ENCODE measurements at regions not wholly inside any gene's neighbourhood (a gene's known extent, or its start where the extent isn't known, plus 50 kb on each side); places are given as distances from the start of the nearest gene placed in this dataset.

GRCh38 chr3:166889241-166889640 lies 490.9 kb downstream of the ZBBX start:
- POLR2A ChIA-PET: no interaction called here
- 31% methylated on average over 2 of the region's 2 CpGs for WGBS (ENCODE audit: missing lambda C conversion rate)
- no peak for FAIRE-seq

More at GRCh38 chr3:166889241-166889640, 490.9 kb downstream of the ZBBX start:
- DNase-seq (ENCODE audit: low read depth in 1 of 2, low spot score in 1 of 2): no peak
- H3K9me3 ChIP-seq: no peaks in the 10 kb centered on the region
- no peak for ATAC-seq
- no peak overlapping the region for H3K4me2 ChIP-seq
- CTCF ChIA-PET: no interaction called here
- TF ChIP-seq SMC3 (IDR thresholded peaks at IDR 0.05) (no peak), ZSCAN20 (CRISPR knock-in tag; IDR thresholded peaks at IDR 0.05) (no peak), RARB (CRISPR knock-in tag; IDR thresholded peaks at IDR 0.05) (no peak), HMGXB4 (CRISPR knock-in tag; IDR thresholded peaks at IDR 0.05; ENCODE audit: borderline replicate concordance) (no peak), NPAS2 (CRISPR knock-in tag; IDR thresholded peaks at IDR 0.05; ENCODE audit: borderline replicate concordance) (no peak), EP300 (IDR thresholded peaks at IDR 0.05) (no peak), ELK1 (IDR thresholded peaks at IDR 0.05; ENCODE audit: low read depth, low read length) (no peak), CHD4 (IDR thresholded peaks at IDR 0.05; ENCODE audit: borderline replicate concordance) (no peak), EHF (CRISPR knock-in tag; IDR thresholded peaks at IDR 0.05) (no peak), MAFK (IDR thresholded peaks at IDR 0.05; ENCODE audit: partially characterized antibody) (no peak), CEBPB (IDR thresholded peaks at IDR 0.05) (no peak), RCOR1 (IDR thresholded peaks at IDR 0.05; ENCODE audit: low read depth, low read length) (no peak), CBX8 (IDR thresholded peaks at IDR 0.05) (no peak), KDM1A (IDR thresholded peaks at IDR 0.05; ENCODE audit: low read depth) (no peak), CTCF (IDR thresholded peaks at IDR 0.05) (no peak), RFX5 (IDR thresholded peaks at IDR 0.05) (no peak), RAD21 (conservative IDR thresholded peaks at IDR 0.05 in 1 of 2, IDR thresholded peaks at IDR 0.05 in 1 of 2) (no peak), REST (IDR thresholded peaks at IDR 0.05) (no peak)
- H3K4me1 ChIP-seq: no peaks in the 10 kb centered on the region
- no peak overlapping the region for H3K4me3 ChIP-seq
- no peak overlapping the region for H3K27ac ChIP-seq
